ENCODE measurements at regions not wholly inside any gene's neighbourhood (a gene's known extent, or its start where the extent isn't known, plus 50 kb on each side); places are given as distances from the start of the nearest gene placed in this dataset.

DNA sequence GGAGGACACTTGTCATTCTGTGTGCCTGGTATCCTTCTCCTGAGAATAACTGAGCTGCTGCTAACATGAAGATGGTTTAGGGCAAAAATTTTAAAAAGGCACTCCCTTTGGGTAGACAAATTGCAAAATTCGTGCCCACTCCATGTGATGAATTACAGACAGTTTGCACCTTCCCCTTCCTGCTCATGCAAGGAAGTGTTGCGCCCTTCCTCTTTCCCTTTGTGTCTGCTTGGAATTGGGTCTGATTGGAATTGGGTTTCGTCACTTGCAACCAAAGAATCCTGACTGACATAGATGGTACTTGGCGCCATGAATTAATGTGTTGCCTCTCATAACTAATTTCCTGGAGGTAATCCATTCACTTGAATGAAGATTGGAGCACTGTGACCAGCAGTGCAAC is 62.3 kb upstream of the SHLD1 start:
- Histone ChIP-seq H4K20me1 (ENCODE audit: insufficient read depth) (no peaks in the 10 kb centered on the region), H3K36me3 (ENCODE audit: control insufficient read depth in 1 of 2, insufficient read depth in 2 of 2, low read length in 2 of 2) (no peaks in the 10 kb centered on the region), H3K27me3 (ENCODE audit: insufficient read depth, low read length) (no peaks in the 10 kb centered on the region), H3K4me2 (ENCODE audit: low read length) (no peak overlapping the region), H3K27ac (ENCODE audit: low read depth, low read length) (no peak overlapping the region), H2AFZ (ENCODE audit: low read depth, low read length, poor library complexity, severe bottlenecking) (no peak overlapping the region), H3K4me3 (replicated peaks in 1 of 2; ENCODE audit: low read depth in 1 of 2, low read length in 2 of 2) (no peak overlapping the region), H3K9me2 (ENCODE audit: insufficient read depth) (no peaks in the 10 kb centered on the region), H3K79me2 (ENCODE audit: insufficient read depth, low read length) (no peaks in the 10 kb centered on the region), H3K9ac (ENCODE audit: low read length) (no peak overlapping the region), H3K4me1 (ENCODE audit: control insufficient read depth in 1 of 2, insufficient read depth in 2 of 2, low read length in 2 of 2) (no peaks in the 10 kb centered on the region), H3K9me3 (ENCODE audit: control insufficient read depth in 1 of 2, insufficient read depth in 1 of 2, low read depth in 1 of 2, low read length in 2 of 2) (no peaks in the 10 kb centered on the region)
- no TSS peak for BruUV-seq (replicated peaks)
- TF ChIP-seq SP1 (IDR thresholded peaks at IDR 0.05; ENCODE audit: low read depth) (no peak), ATF3 (IDR thresholded peaks at IDR 0.05) (no peak), CEBPB (IDR thresholded peaks at IDR 0.05; ENCODE audit: low read depth) (no peak), ZFX (IDR thresholded peaks at IDR 0.05) (no peak), RAD21 (IDR thresholded peaks at IDR 0.05; ENCODE audit: low read depth) (no peak), ELF1 (IDR thresholded peaks at IDR 0.05; ENCODE audit: borderline replicate concordance, low read depth) (no peak), EZH2 (IDR thresholded peaks at IDR 0.05) (no peak)
- ATAC-seq (no peak), DNase-seq (ENCODE audit: low read depth, low spot score) (no peak)
- ChIA-PET RAD21 (ENCODE audit: low non-redundant PET in 1 of 2, low total read pairs in 2 of 2, uncharacterized antibody in 2 of 2, unreplicated experiment in 2 of 2) (no interaction called here), POLR2A (no interaction called here), CTCF (no interaction called here)
- intact Hi-C loops (cut with micrococcal nuclease), result no loop called here

GRCh38 chr20:5686384-5687105 is 63.7 kb upstream of the SHLD1 start:
- H3K27me3 ChIP-seq (ENCODE audit: insufficient read depth, low read length), result no peaks in the 10 kb centered on the region
- DNase-seq (ENCODE audit: low read depth, low spot score) (no peak), ATAC-seq (no peak)
- BruUV-seq (replicated peaks), result no TSS peak
- H3K36me3 ChIP-seq (ENCODE audit: control insufficient read depth in 1 of 2, insufficient read depth in 2 of 2, low read length in 2 of 2), result no peaks in the 10 kb centered on the region
- H2AFZ ChIP-seq (ENCODE audit: low read depth, low read length, poor library complexity, severe bottlenecking), result no peak overlapping the region
- H3K27ac ChIP-seq (ENCODE audit: low read depth, low read length), result no peak overlapping the region
- intact Hi-C loops (cut with micrococcal nuclease), result no loop called here
- no peaks in the 10 kb centered on the region for H3K79me2 ChIP-seq (ENCODE audit: insufficient read depth, low read length)
- H3K4me1 ChIP-seq (ENCODE audit: control insufficient read depth in 1 of 2, insufficient read depth in 2 of 2, low read length in 2 of 2), result no peaks in the 10 kb centered on the region
- POLR2A ChIA-PET, result no interaction called here
- RAD21 ChIA-PET (ENCODE audit: low non-redundant PET in 1 of 2, low total read pairs in 2 of 2, uncharacterized antibody in 2 of 2, unreplicated experiment in 2 of 2), result no interaction called here
- CTCF ChIA-PET, result no interaction called here
- H3K9me2 ChIP-seq (ENCODE audit: insufficient read depth), result no peaks in the 10 kb centered on the region
- no peak overlapping the region for H3K9ac ChIP-seq (ENCODE audit: low read length)
- no peaks in the 10 kb centered on the region for H4K20me1 ChIP-seq (ENCODE audit: insufficient read depth)
- H3K9me3 ChIP-seq (ENCODE audit: control insufficient read depth in 1 of 2, insufficient read depth in 1 of 2, low read depth in 1 of 2, low read length in 2 of 2), result no peaks in the 10 kb centered on the region
- H3K4me3 ChIP-seq (replicated peaks in 1 of 2; ENCODE audit: low read depth in 1 of 2, low read length in 2 of 2), result no peak overlapping the region
- H3K4me2 ChIP-seq (ENCODE audit: low read length), result no peak overlapping the region
- TF ChIP-seq POLR2AphosphoS5 (IDR thresholded peaks at IDR 0.05; ENCODE audit: low read depth, low read length), result no peak
- TF ChIP-seq, protein P1, sequence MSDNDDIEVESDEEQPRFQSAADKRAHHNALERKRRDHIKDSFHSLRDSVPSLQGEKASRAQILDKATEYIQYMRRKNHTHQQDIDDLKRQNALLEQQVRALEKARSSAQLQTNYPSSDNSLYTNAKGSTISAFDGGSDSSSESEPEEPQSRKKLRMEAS (IDR thresholded peaks at IDR 0.05), result no peak
- TF ChIP-seq POLR2A (IDR thresholded peaks at IDR 0.05; ENCODE audit: borderline replicate concordance, extremely low read depth, insufficient read depth, insufficient read length), result no peak
- TF ChIP-seq, protein P2, sequence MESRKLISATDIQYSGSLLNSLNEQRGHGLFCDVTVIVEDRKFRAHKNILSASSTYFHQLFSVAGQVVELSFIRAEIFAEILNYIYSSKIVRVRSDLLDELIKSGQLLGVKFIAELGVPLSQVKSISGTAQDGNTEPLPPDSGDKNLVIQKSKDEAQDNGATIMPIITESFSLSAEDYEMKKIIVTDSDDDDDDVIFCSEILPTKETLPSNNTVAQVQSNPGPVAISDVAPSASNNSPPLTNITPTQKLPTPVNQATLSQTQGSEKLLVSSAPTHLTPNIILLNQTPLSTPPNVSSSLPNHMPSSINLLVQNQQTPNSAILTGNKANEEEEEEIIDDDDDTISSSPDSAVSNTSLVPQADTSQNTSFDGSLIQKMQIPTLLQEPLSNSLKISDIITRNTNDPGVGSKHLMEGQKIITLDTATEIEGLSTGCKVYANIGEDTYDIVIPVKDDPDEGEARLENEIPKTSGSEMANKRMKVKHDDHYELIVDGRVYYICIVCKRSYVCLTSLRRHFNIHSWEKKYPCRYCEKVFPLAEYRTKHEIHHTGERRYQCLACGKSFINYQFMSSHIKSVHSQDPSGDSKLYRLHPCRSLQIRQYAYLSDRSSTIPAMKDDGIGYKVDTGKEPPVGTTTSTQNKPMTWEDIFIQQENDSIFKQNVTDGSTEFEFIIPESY (IDR thresholded peaks at IDR 0.05; ENCODE audit: extremely low read depth, insufficient replicate concordance, low read length), result no peak
- TF ChIP-seq JUND (IDR thresholded peaks at IDR 0.05), result no peak
- no peak for TF ChIP-seq YY1 (IDR thresholded peaks at IDR 0.05; ENCODE audit: extremely low read depth, insufficient replicate concordance, low read depth, low read length)
- TF ChIP-seq, protein P3, sequence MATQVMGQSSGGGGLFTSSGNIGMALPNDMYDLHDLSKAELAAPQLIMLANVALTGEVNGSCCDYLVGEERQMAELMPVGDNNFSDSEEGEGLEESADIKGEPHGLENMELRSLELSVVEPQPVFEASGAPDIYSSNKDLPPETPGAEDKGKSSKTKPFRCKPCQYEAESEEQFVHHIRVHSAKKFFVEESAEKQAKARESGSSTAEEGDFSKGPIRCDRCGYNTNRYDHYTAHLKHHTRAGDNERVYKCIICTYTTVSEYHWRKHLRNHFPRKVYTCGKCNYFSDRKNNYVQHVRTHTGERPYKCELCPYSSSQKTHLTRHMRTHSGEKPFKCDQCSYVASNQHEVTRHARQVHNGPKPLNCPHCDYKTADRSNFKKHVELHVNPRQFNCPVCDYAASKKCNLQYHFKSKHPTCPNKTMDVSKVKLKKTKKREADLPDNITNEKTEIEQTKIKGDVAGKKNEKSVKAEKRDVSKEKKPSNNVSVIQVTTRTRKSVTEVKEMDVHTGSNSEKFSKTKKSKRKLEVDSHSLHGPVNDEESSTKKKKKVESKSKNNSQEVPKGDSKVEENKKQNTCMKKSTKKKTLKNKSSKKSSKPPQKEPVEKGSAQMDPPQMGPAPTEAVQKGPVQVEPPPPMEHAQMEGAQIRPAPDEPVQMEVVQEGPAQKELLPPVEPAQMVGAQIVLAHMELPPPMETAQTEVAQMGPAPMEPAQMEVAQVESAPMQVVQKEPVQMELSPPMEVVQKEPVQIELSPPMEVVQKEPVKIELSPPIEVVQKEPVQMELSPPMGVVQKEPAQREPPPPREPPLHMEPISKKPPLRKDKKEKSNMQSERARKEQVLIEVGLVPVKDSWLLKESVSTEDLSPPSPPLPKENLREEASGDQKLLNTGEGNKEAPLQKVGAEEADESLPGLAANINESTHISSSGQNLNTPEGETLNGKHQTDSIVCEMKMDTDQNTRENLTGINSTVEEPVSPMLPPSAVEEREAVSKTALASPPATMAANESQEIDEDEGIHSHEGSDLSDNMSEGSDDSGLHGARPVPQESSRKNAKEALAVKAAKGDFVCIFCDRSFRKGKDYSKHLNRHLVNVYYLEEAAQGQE (IDR thresholded peaks at IDR 0.05; ENCODE audit: low read depth), result no peak
- TF ChIP-seq SRF (IDR thresholded peaks at IDR 0.05; ENCODE audit: low read depth), result no peak
- no peak for TF ChIP-seq EZH2phosphoT487 (IDR thresholded peaks at IDR 0.05; ENCODE audit: borderline replicate concordance)
- TF ChIP-seq FOSL1 (IDR thresholded peaks at IDR 0.05; ENCODE audit: low read depth), result no peak

All from HCT116 (cell line).